ENCODE measurements at regions not wholly inside any gene's neighbourhood (a gene's known extent, or its start where the extent isn't known, plus 50 kb on each side); places are given as distances from the start of the nearest gene placed in this dataset.

- TF ChIP-seq CTCF (conservative IDR thresholded peaks at IDR 0.05; ENCODE audit: low read length) (no peak), EZH2phosphoT487 (IDR thresholded peaks at IDR 0.05; ENCODE audit: borderline replicate concordance) (no peak)
Observed at GRCh38 chr7:66466081-66466600, 162.5 kb upstream of the KCTD7 start.

Data from Loucy (cell line).